CD4-positive, alpha-beta T cell treated with Interleukin-21 for 1 hour (primary cell): ENCODE measurements at regions not wholly inside any gene's neighbourhood (a gene's known extent, or its start where the extent isn't known, plus 50 kb on each side); places are given as distances from the start of the nearest gene placed in this dataset.

Experiments used
- DNase-seq: peaks from one replicate; pipeline ENCODE4 v3.0.0-alpha.2; 2020

GRCh38 chr5:145499483-145499882, 335.7 kb downstream of the PRELID2 start:
- no peak for DNase-seq

- no peak for DNase-seq
Observed at GRCh38 chr5:145497052-145497451, 338.1 kb downstream of the PRELID2 start.

- no peak for DNase-seq
Observed at GRCh38 chr5:145495741-145496140, 339.4 kb downstream of the PRELID2 start.

GRCh38 chr5:145495196-145495595, 339.9 kb downstream of the PRELID2 start:
- no peak for DNase-seq

GRCh38 chr5:145493435-145493834, 341.7 kb downstream of the PRELID2 start:
- DNase-seq: no peak

- DNase-seq: no peak
Observed at GRCh38 chr5:145489516-145489915, 345.6 kb downstream of the PRELID2 start.

GRCh38 chr5:145484158-145484557, 351.0 kb downstream of the PRELID2 start:
- DNase-seq: no peak

- DNase-seq: no peak
Observed at GRCh38 chr5:145483212-145483611, 351.9 kb downstream of the PRELID2 start.

- no peak for DNase-seq
Observed at GRCh38 chr5:145479857-145480256, 355.3 kb downstream of the PRELID2 start.

- no peak for DNase-seq
Observed at GRCh38 chr5:145479271-145479670, 355.9 kb downstream of the PRELID2 start.

- DNase-seq: no peak
Observed at GRCh38 chr5:145478651-145479050, 356.5 kb downstream of the PRELID2 start.

GRCh38 chr5:145473042-145473642, 362.0 kb downstream of the PRELID2 start:
- DNase-seq: no peak

- no peak for DNase-seq
Observed at GRCh38 chr5:145471831-145472612, 363.1 kb downstream of the PRELID2 start.

GRCh38 chr5:145471026-145471425, 364.1 kb downstream of the PRELID2 start:
- DNase-seq: no peak

GRCh38 chr5:145470396-145470979, 364.7 kb downstream of the PRELID2 start:
- DNase-seq: no peak

- no peak for DNase-seq
Observed at GRCh38 chr5:145467446-145467845, 367.7 kb downstream of the PRELID2 start.

GRCh38 chr5:145466533-145466932, 368.6 kb downstream of the PRELID2 start:
- DNase-seq: no peak

- no peak for DNase-seq
Observed at GRCh38 chr5:145465474-145466263, 369.5 kb downstream of the PRELID2 start.

- no peak for DNase-seq
Observed at GRCh38 chr5:145464171-145464570, 371.0 kb downstream of the PRELID2 start.

- no peak for DNase-seq
Observed at GRCh38 chr5:145463634-145464033, 371.5 kb downstream of the PRELID2 start.

- DNase-seq: no peak
Observed at GRCh38 chr5:145462525-145462924, 372.6 kb downstream of the PRELID2 start.

- DNase-seq: no peak
Observed at GRCh38 chr5:145450286-145450885, 384.8 kb downstream of the PRELID2 start.

GRCh38 chr5:145449794-145450193, 385.3 kb downstream of the PRELID2 start:
- DNase-seq: no peak
